ENCODE measurements at regions not wholly inside any gene's neighbourhood (a gene's known extent, or its start where the extent isn't known, plus 50 kb on each side); places are given as distances from the start of the nearest gene placed in this dataset.

DNA sequence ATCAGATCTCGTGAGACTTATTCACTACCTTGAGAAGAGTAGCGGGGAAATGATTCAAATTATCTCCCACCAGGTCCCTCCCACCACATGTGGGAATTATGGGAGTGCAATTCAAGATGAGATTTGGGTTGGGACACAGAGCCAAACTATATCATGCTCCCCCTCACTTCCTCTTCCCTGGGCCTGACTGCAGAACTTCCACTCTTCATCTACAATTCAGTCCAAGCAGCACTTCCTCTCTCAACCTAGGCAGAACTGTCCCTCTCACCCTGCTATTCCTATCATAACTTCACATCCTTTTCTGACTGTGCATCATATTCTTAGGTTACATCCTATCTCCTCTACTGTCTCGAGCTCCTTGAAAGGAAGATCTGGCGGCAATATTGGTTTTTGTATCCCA, 184.0 kb upstream of the HDDC2 start:
- TF ChIP-seq, protein P1, sequence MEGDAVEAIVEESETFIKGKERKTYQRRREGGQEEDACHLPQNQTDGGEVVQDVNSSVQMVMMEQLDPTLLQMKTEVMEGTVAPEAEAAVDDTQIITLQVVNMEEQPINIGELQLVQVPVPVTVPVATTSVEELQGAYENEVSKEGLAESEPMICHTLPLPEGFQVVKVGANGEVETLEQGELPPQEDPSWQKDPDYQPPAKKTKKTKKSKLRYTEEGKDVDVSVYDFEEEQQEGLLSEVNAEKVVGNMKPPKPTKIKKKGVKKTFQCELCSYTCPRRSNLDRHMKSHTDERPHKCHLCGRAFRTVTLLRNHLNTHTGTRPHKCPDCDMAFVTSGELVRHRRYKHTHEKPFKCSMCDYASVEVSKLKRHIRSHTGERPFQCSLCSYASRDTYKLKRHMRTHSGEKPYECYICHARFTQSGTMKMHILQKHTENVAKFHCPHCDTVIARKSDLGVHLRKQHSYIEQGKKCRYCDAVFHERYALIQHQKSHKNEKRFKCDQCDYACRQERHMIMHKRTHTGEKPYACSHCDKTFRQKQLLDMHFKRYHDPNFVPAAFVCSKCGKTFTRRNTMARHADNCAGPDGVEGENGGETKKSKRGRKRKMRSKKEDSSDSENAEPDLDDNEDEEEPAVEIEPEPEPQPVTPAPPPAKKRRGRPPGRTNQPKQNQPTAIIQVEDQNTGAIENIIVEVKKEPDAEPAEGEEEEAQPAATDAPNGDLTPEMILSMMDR (conservative IDR thresholded peaks at IDR 0.05; ENCODE audit: low read depth in 2 of 2): no peak
- TF ChIP-seq EZH2 (IDR thresholded peaks at IDR 0.05; ENCODE audit: low read depth, unreplicated experiment) (no peak), POLR2AphosphoS5 (IDR thresholded peaks at IDR 0.05; ENCODE audit: low read depth) (no peak), EZH2phosphoT487 (IDR thresholded peaks at IDR 0.05; ENCODE audit: unreplicated experiment) (no peak), JUNB (IDR thresholded peaks at IDR 0.05; ENCODE audit: unreplicated experiment) (no peak), ZNF331 (CRISPR knock-in tag; IDR thresholded peaks at IDR 0.05; ENCODE audit: low read depth) (no peak), ETS1 (IDR thresholded peaks at IDR 0.05) (no peak), STAT1 (IDR thresholded peaks at IDR 0.05; ENCODE audit: unreplicated experiment) (no peak), CREB1 (CRISPR knock-in tag; IDR thresholded peaks at IDR 0.05; ENCODE audit: low read depth) (no peak)
- TF ChIP-seq, protein P2, sequence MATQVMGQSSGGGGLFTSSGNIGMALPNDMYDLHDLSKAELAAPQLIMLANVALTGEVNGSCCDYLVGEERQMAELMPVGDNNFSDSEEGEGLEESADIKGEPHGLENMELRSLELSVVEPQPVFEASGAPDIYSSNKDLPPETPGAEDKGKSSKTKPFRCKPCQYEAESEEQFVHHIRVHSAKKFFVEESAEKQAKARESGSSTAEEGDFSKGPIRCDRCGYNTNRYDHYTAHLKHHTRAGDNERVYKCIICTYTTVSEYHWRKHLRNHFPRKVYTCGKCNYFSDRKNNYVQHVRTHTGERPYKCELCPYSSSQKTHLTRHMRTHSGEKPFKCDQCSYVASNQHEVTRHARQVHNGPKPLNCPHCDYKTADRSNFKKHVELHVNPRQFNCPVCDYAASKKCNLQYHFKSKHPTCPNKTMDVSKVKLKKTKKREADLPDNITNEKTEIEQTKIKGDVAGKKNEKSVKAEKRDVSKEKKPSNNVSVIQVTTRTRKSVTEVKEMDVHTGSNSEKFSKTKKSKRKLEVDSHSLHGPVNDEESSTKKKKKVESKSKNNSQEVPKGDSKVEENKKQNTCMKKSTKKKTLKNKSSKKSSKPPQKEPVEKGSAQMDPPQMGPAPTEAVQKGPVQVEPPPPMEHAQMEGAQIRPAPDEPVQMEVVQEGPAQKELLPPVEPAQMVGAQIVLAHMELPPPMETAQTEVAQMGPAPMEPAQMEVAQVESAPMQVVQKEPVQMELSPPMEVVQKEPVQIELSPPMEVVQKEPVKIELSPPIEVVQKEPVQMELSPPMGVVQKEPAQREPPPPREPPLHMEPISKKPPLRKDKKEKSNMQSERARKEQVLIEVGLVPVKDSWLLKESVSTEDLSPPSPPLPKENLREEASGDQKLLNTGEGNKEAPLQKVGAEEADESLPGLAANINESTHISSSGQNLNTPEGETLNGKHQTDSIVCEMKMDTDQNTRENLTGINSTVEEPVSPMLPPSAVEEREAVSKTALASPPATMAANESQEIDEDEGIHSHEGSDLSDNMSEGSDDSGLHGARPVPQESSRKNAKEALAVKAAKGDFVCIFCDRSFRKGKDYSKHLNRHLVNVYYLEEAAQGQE (IDR thresholded peaks at IDR 0.05; ENCODE audit: unreplicated experiment): no peak

Data from GM23338 (cell line).